HCT116 (cell line): ENCODE measurements at regions not wholly inside any gene's neighbourhood (a gene's known extent, or its start where the extent isn't known, plus 50 kb on each side); places are given as distances from the start of the nearest gene placed in this dataset.

Experiments
- ATAC-seq: fragments of 200-7000 bp; cut with Tn5 transposase; 2 replicates; pipeline ENCODE4 v1.9.1; 2020; ENCODE audit warnings: mild to moderate bottlenecking, moderate library complexity
- BruUV-seq: library from RNA; stranded (reverse); fragments of 400-500 nt; replicated peaks from 2 replicates; lab custom pipeline; 2021; lab: Mats Ljungman, UMichigan
- CTCF ChIA-PET: fragments of 300-600 bp; sonication (Branson Sonifier 250); formaldehyde crosslinking; loops from one replicate; lab custom pipeline; 2021; ENCODE audit warnings: antibody characterized with exemption; lab: Charles Lee
- POLR2A ChIA-PET: fragments of 300-600, 350-600 bp; sonication (Branson Sonifier 250); formaldehyde crosslinking; loops from one replicate; lab custom pipeline; 2021; ENCODE audit warnings: antibody characterized with exemption; lab: Charles Lee
- RAD21 ChIA-PET, 2 experiments: fragments of 300-600 bp; sonication (Branson Sonifier 250); formaldehyde crosslinking; loops; one replicate each; lab custom pipeline; 2023; ENCODE audit warnings: low total read pairs in 2 of 2; ENCODE audit not compliant: uncharacterized antibody in 2 of 2, unreplicated experiment in 2 of 2, low non-redundant PET in 1 of 2; lab: Charles Lee
- DNase-seq: peaks from one replicate; pipeline ENCODE4 v3.0.0-alpha.2; 2010; ENCODE audit warnings: low read depth, low spot score
- H2AFZ ChIP-seq: fragments of 200-600 bp; shearing (Covaris generic), sonication (generic); 2 replicates; pipeline ENCODE4 v1.6.1; 2017; ENCODE audit warnings: low read depth, mixed run types, mixed read lengths, antibody characterized with exemption, low read length; ENCODE audit not compliant: poor library complexity, severe bottlenecking
- H3K27ac ChIP-seq: 2 replicates; pipeline ENCODE4 v1.5.1; 2012; ENCODE audit warnings: low read depth, low read length
- H3K27me3 ChIP-seq: fragments of 200-600 bp; sonication (generic); 2 replicates; pipeline ENCODE4 v1.6.1; 2016; ENCODE audit warnings: mixed run types, low read length, mixed read lengths; ENCODE audit not compliant: insufficient read depth
- H3K36me3 ChIP-seq, 2 experiments: fragments of 200-500 bp in 1 of 2; fragments of 200-600 bp in 1 of 2; sonication (Bioruptor generic) in 1 of 2; sonication (generic) in 1 of 2; 2 replicates each; pipeline versions ENCODE4 v1.5.1 to v1.6.1; 2014 to 2016; ENCODE audit warnings: low read length in 2 of 2, inconsistent platforms in 1 of 2, mixed read lengths in 1 of 2, mixed run types in 1 of 2; ENCODE audit not compliant: insufficient read depth in 2 of 2, control insufficient read depth in 1 of 2
- H3K4me1 ChIP-seq, 2 experiments: fragments of 200-600 bp in 1 of 2; sonication (generic) in 1 of 2; 2 replicates each; pipeline versions ENCODE4 v1.5.1 to v1.6.1; 2012 to 2017; ENCODE audit warnings: low read length in 2 of 2, inconsistent platforms in 1 of 2, mild to moderate bottlenecking in 1 of 2, mixed read lengths in 1 of 2, mixed run types in 1 of 2, moderate library complexity in 1 of 2; ENCODE audit not compliant: insufficient read depth in 2 of 2, control insufficient read depth in 1 of 2
- H3K4me2 ChIP-seq: fragments of 200-600 bp; sonication (generic); 2 replicates; pipeline ENCODE4 v1.6.1; 2017; ENCODE audit warnings: mixed run types, low read length, mixed read lengths
- H3K4me3 ChIP-seq, 2 experiments: fragments of 200-600 bp in 1 of 2; sonication (generic) in 1 of 2; replicated peaks in 1 of 2; 2 replicates each; pipeline ENCODE4 v1.5.1; 2011 to 2016; ENCODE audit warnings: low read length in 2 of 2, control low read depth in 1 of 2, low read depth in 1 of 2, mild to moderate bottlenecking in 1 of 2, mixed read lengths in 1 of 2, mixed run types in 1 of 2
- H3K79me2 ChIP-seq: fragments of 200-600 bp; sonication (generic); 2 replicates; pipeline ENCODE4 v1.6.1; 2017; ENCODE audit warnings: mild to moderate bottlenecking, mixed run types, low read length, moderate library complexity, mixed read lengths; ENCODE audit not compliant: insufficient read depth
- H3K9ac ChIP-seq: fragments of 200-600 bp; sonication (generic); 2 replicates; pipeline ENCODE4 v1.6.1; 2016; ENCODE audit warnings: low read length, mixed read lengths
- H3K9me2 ChIP-seq: fragments of 200-600 bp; sonication (generic), shearing (Covaris generic); 2 replicates; pipeline ENCODE4 v1.6.1; 2017; ENCODE audit warnings: mixed run types, mild to moderate bottlenecking, moderate library complexity; ENCODE audit not compliant: insufficient read depth
- H3K9me3 ChIP-seq, 2 experiments: fragments of 200-500 bp in 1 of 2; fragments of 200-600 bp in 1 of 2; sonication (Bioruptor generic) in 1 of 2; sonication (generic) in 1 of 2; 2 replicates each; pipeline ENCODE4 v1.6.1; 2014 to 2017; ENCODE audit warnings: low read length in 2 of 2, mixed read lengths in 2 of 2, inconsistent platforms in 1 of 2, low read depth in 1 of 2, mild to moderate bottlenecking in 1 of 2, mixed run types in 1 of 2, moderate library complexity in 1 of 2; ENCODE audit not compliant: control insufficient read depth in 1 of 2, insufficient read depth in 1 of 2
- H4K20me1 ChIP-seq: fragments of 200-600 bp; sonication (generic), shearing (Covaris generic); 2 replicates; pipeline ENCODE4 v1.6.1; 2017; ENCODE audit warnings: mixed run types, mild to moderate bottlenecking, moderate library complexity; ENCODE audit not compliant: insufficient read depth
- EGR1 ChIP-seq: IDR thresholded peaks from 2 replicates; pipeline ENCODE4 v1.6.1; 2012; ENCODE audit warnings: low read depth
- ELF1 ChIP-seq: IDR thresholded peaks from 2 replicates; pipeline ENCODE4 v1.6.1; 2012; ENCODE audit warnings: low read depth, borderline replicate concordance
- EZH2phosphoT487 ChIP-seq: fragments of 200-600 bp; IDR thresholded peaks from 2 replicates; pipeline ENCODE4 v1.6.1; 2018; ENCODE audit warnings: antibody characterized with exemption, borderline replicate concordance
- FOSL1 ChIP-seq: IDR thresholded peaks from 2 replicates; pipeline ENCODE4 v1.6.1; 2012; ENCODE audit warnings: low read depth
- POLR2A ChIP-seq: IDR thresholded peaks from 2 replicates; pipeline ENCODE4 v1.7.0; 2011; ENCODE audit warnings: borderline replicate concordance; ENCODE audit not compliant: insufficient read depth, insufficient read length; ENCODE audit errors: extremely low read depth
- RAD21 ChIP-seq: IDR thresholded peaks from 2 replicates; pipeline ENCODE4 v1.6.1; 2012; ENCODE audit warnings: low read depth, mild to moderate bottlenecking
- SIN3A ChIP-seq: IDR thresholded peaks from 2 replicates; pipeline ENCODE4 v1.6.1; 2012; ENCODE audit warnings: low read depth
- TCF7L2 ChIP-seq: IDR thresholded peaks from 2 replicates; pipeline ENCODE4 v1.7.0; 2011; ENCODE audit warnings: borderline replicate concordance, inconsistent platforms; ENCODE audit not compliant: insufficient read depth, insufficient read length; ENCODE audit errors: extremely low read depth
- YY1 ChIP-seq: IDR thresholded peaks from 2 replicates; pipeline ENCODE4 v1.6.1; 2011; ENCODE audit warnings: low read length, low read depth, moderate library complexity, mild to moderate bottlenecking; ENCODE audit not compliant: insufficient replicate concordance; ENCODE audit errors: extremely low read depth
- ZFX ChIP-seq: fragments of 450-650 bp; IDR thresholded peaks from 2 replicates; pipeline ENCODE4 v1.6.1; 2017
- ZNF274 ChIP-seq: fragments of 200-500 bp; sonication (Bioruptor generic); IDR thresholded peaks from 2 replicates; pipeline ENCODE4 v1.6.1; 2014; ENCODE audit warnings: mild to moderate bottlenecking, low read depth, low read length, inconsistent platforms
- intact Hi-C: fragments of 100-400 bp; cut with micrococcal nuclease; formaldehyde crosslinking; loops from 2 replicates; pipeline ENCODE4 v1.10.0; 2022
- TF ChIP-seq, protein P1 (sequence below): IDR thresholded peaks from 2 replicates; pipeline ENCODE4 v1.6.1; 2012
- TF ChIP-seq, protein P2 (sequence below), 3 experiments: fragments of 200-600 bp in 1 of 3; sonication (generic) in 1 of 3; IDR thresholded peaks in 2 of 3; conservative IDR thresholded peaks in 1 of 3; 2 replicates each; pipeline ENCODE4 v1.5.1; 2012 to 2017; ENCODE audit warnings: low read depth in 2 of 3, low read length in 2 of 3, antibody characterized with exemption in 1 of 3, borderline replicate concordance in 1 of 3, control low read depth in 1 of 3, mild to moderate bottlenecking in 1 of 3, mixed read lengths in 1 of 3, mixed run types in 1 of 3, moderate library complexity in 1 of 3; ENCODE audit not compliant: insufficient read depth in 1 of 3
- TF ChIP-seq, protein P3 (sequence below): IDR thresholded peaks from 2 replicates; pipeline ENCODE4 v1.6.1; 2012; ENCODE audit warnings: low read depth
- TF ChIP-seq, protein P4 (sequence below): IDR thresholded peaks from 2 replicates; pipeline ENCODE4 v1.6.1; 2012
- TF ChIP-seq, protein P5 (sequence below): IDR thresholded peaks from 2 replicates; pipeline ENCODE4 v1.6.1; 2011; ENCODE audit warnings: mild to moderate bottlenecking, low read length, moderate library complexity; ENCODE audit not compliant: insufficient replicate concordance; ENCODE audit errors: extremely low read depth

DNA sequence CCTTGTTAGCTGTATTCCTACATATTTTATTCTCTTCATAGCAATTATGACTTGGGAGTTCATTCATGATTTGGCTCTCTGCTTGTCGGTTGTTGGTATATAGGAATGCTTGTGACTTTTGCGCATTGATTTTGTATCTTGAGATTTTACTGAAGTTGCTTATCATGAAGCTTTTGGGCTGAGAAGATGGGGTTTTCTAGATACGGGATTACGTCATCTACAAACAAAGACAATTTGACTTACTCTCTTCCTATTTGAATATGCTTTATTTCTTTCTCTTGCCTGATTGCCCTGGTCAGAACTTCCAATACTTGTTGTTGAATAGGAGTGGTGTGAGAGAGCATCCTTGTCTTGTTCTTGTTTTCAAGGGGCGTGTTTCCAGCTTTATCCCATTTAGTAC lies 569.8 kb upstream of the NRXN1 start:
- no peaks in the 10 kb centered on the region for H3K9me2 ChIP-seq
- no peak overlapping the region for H3K4me3 ChIP-seq
- no peaks in the 10 kb centered on the region for H3K79me2 ChIP-seq
- no peaks in the 10 kb centered on the region for H3K36me3 ChIP-seq
- TF ChIP-seq TCF7L2 = no peak
- no peak for TF ChIP-seq ZNF274
- TF ChIP-seq, protein P1, sequence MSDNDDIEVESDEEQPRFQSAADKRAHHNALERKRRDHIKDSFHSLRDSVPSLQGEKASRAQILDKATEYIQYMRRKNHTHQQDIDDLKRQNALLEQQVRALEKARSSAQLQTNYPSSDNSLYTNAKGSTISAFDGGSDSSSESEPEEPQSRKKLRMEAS = no peak
- no peak for TF ChIP-seq EGR1
- TF ChIP-seq EZH2phosphoT487 = no peak
- no peak for TF ChIP-seq ELF1
- no peak for TF ChIP-seq RAD21
- TF ChIP-seq, protein P2, sequence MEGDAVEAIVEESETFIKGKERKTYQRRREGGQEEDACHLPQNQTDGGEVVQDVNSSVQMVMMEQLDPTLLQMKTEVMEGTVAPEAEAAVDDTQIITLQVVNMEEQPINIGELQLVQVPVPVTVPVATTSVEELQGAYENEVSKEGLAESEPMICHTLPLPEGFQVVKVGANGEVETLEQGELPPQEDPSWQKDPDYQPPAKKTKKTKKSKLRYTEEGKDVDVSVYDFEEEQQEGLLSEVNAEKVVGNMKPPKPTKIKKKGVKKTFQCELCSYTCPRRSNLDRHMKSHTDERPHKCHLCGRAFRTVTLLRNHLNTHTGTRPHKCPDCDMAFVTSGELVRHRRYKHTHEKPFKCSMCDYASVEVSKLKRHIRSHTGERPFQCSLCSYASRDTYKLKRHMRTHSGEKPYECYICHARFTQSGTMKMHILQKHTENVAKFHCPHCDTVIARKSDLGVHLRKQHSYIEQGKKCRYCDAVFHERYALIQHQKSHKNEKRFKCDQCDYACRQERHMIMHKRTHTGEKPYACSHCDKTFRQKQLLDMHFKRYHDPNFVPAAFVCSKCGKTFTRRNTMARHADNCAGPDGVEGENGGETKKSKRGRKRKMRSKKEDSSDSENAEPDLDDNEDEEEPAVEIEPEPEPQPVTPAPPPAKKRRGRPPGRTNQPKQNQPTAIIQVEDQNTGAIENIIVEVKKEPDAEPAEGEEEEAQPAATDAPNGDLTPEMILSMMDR (IDR thresholded peaks at IDR 0.05 in 2 of 3, conservative IDR thresholded peaks at IDR 0.05 in 1 of 3; ENCODE audit: borderline replicate concordance in 1 of 3, insufficient read depth in 1 of 3, low read depth in 2 of 3, low read length in 2 of 3) = no peak
- TF ChIP-seq, protein P3, sequence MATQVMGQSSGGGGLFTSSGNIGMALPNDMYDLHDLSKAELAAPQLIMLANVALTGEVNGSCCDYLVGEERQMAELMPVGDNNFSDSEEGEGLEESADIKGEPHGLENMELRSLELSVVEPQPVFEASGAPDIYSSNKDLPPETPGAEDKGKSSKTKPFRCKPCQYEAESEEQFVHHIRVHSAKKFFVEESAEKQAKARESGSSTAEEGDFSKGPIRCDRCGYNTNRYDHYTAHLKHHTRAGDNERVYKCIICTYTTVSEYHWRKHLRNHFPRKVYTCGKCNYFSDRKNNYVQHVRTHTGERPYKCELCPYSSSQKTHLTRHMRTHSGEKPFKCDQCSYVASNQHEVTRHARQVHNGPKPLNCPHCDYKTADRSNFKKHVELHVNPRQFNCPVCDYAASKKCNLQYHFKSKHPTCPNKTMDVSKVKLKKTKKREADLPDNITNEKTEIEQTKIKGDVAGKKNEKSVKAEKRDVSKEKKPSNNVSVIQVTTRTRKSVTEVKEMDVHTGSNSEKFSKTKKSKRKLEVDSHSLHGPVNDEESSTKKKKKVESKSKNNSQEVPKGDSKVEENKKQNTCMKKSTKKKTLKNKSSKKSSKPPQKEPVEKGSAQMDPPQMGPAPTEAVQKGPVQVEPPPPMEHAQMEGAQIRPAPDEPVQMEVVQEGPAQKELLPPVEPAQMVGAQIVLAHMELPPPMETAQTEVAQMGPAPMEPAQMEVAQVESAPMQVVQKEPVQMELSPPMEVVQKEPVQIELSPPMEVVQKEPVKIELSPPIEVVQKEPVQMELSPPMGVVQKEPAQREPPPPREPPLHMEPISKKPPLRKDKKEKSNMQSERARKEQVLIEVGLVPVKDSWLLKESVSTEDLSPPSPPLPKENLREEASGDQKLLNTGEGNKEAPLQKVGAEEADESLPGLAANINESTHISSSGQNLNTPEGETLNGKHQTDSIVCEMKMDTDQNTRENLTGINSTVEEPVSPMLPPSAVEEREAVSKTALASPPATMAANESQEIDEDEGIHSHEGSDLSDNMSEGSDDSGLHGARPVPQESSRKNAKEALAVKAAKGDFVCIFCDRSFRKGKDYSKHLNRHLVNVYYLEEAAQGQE = no peak
- TF ChIP-seq, protein P4, sequence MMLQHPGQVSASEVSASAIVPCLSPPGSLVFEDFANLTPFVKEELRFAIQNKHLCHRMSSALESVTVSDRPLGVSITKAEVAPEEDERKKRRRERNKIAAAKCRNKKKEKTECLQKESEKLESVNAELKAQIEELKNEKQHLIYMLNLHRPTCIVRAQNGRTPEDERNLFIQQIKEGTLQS = no peak
- TF ChIP-seq, protein P5, sequence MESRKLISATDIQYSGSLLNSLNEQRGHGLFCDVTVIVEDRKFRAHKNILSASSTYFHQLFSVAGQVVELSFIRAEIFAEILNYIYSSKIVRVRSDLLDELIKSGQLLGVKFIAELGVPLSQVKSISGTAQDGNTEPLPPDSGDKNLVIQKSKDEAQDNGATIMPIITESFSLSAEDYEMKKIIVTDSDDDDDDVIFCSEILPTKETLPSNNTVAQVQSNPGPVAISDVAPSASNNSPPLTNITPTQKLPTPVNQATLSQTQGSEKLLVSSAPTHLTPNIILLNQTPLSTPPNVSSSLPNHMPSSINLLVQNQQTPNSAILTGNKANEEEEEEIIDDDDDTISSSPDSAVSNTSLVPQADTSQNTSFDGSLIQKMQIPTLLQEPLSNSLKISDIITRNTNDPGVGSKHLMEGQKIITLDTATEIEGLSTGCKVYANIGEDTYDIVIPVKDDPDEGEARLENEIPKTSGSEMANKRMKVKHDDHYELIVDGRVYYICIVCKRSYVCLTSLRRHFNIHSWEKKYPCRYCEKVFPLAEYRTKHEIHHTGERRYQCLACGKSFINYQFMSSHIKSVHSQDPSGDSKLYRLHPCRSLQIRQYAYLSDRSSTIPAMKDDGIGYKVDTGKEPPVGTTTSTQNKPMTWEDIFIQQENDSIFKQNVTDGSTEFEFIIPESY = no peak
- TF ChIP-seq ZFX = no peak
- no peak for TF ChIP-seq YY1
- no peak for TF ChIP-seq SIN3A
- no peak for TF ChIP-seq FOSL1
- no peak for TF ChIP-seq POLR2A
- H3K9ac ChIP-seq = no peak overlapping the region
- ChIA-PET RAD21 (no interaction called here), CTCF (no interaction called here), POLR2A (no interaction called here)
- no TSS peak for BruUV-seq
- no peak overlapping the region for H3K4me2 ChIP-seq
- H3K27me3 ChIP-seq = no peaks in the 10 kb centered on the region
- H3K4me1 ChIP-seq = no peaks in the 10 kb centered on the region
- no peak overlapping the region for H2AFZ ChIP-seq
- ATAC-seq (no peak), DNase-seq (no peak)
- intact Hi-C loops = no loop called here
- H3K27ac ChIP-seq = no peak overlapping the region
- H4K20me1 ChIP-seq = no peaks in the 10 kb centered on the region
- H3K9me3 ChIP-seq = no peaks in the 10 kb centered on the region
